ENCODE measurements at regions not wholly inside any gene's neighbourhood (a gene's known extent, or its start where the extent isn't known, plus 50 kb on each side); places are given as distances from the start of the nearest gene placed in this dataset.

GRCh38 chr9:22383718-22384117, 62.9 kb upstream of the DMRTA1 start:
- TF ChIP-seq CTCF (IDR thresholded peaks at IDR 0.05; ENCODE audit: insufficient read depth, low read depth, low read length) (no peak), EZH2 (IDR thresholded peaks at IDR 0.05; ENCODE audit: insufficient read depth, low read length) (no peak)

Data from astrocyte (in vitro differentiated cells and primary cell).